Loucy (cell line): ENCODE measurements at regions not wholly inside any gene's neighbourhood (a gene's known extent, or its start where the extent isn't known, plus 50 kb on each side); places are given as distances from the start of the nearest gene placed in this dataset.

ENCODE experiments used
- H2AFZ ChIP-seq: fragments of 200-600 bp; sonication (generic); 2 replicates; pipeline ENCODE4 v1.6.0; 2016; ENCODE audit warnings: antibody characterized with exemption, mild to moderate bottlenecking, low read length, moderate library complexity
- H3F3A ChIP-seq: fragments of 200-600 bp; 2 replicates; pipeline ENCODE4 v1.6.0; 2016; ENCODE audit warnings: antibody characterized with exemption, low read depth, mild to moderate bottlenecking
- H3K27me3 ChIP-seq: fragments of 200-600 bp; sonication (generic); 2 replicates; pipeline ENCODE4 v1.6.1; 2014; ENCODE audit warnings: low read length, mild to moderate bottlenecking; ENCODE audit not compliant: insufficient read depth, poor library complexity, severe bottlenecking
- H3K36me3 ChIP-seq: fragments of 200-600 bp; sonication (generic); 2 replicates; pipeline ENCODE4 v1.6.1; 2016; ENCODE audit warnings: low read length; ENCODE audit not compliant: insufficient read depth
- H3K4me1 ChIP-seq: fragments of 200-600 bp; sonication (generic); 2 replicates; pipeline ENCODE4 v1.5.1; 2014; ENCODE audit warnings: low read length, mild to moderate bottlenecking; ENCODE audit not compliant: insufficient read depth, poor library complexity, severe bottlenecking
- H3K4me2 ChIP-seq: fragments of 200-600 bp; sonication (generic); 2 replicates; pipeline ENCODE4 v1.6.0; 2014; ENCODE audit warnings: antibody characterized with exemption, low read length, low read depth, mild to moderate bottlenecking; ENCODE audit not compliant: poor library complexity, severe bottlenecking
- H3K4me3 ChIP-seq: fragments of 200-600 bp; sonication (generic); 2 replicates; pipeline ENCODE4 v1.5.1; 2014; ENCODE audit warnings: low read length, mild to moderate bottlenecking, mixed read lengths; ENCODE audit not compliant: poor library complexity, severe bottlenecking
- H3K79me2 ChIP-seq: fragments of 200-600 bp; sonication (generic); 2 replicates; pipeline ENCODE4 v1.6.1; 2014; ENCODE audit warnings: low read length; ENCODE audit not compliant: insufficient read depth
- H3K9ac ChIP-seq: fragments of 200-600 bp; sonication (generic); 2 replicates; pipeline ENCODE4 v1.6.0; 2014; ENCODE audit warnings: mild to moderate bottlenecking, low read depth, low read length, moderate library complexity; ENCODE audit not compliant: poor library complexity, severe bottlenecking
- H3K9me2 ChIP-seq: fragments of 200-600 bp; sonication (generic); replicated peaks from 2 replicates; pipeline ENCODE4 v1.6.1; 2016; ENCODE audit warnings: low read depth, low read length, mixed read lengths
- H3K9me3 ChIP-seq: fragments of 200-600 bp; sonication (generic); 2 replicates; pipeline ENCODE4 v1.6.1; 2014; ENCODE audit warnings: mild to moderate bottlenecking, antibody characterized with exemption, low read length, low read depth; ENCODE audit not compliant: insufficient read depth
- H4K20me1 ChIP-seq: fragments of 200-600 bp; sonication (generic); 2 replicates; pipeline ENCODE4 v1.6.0; 2014; ENCODE audit warnings: antibody characterized with exemption, low read length, mild to moderate bottlenecking; ENCODE audit not compliant: insufficient read depth, poor library complexity, severe bottlenecking
- EZH2phosphoT487 ChIP-seq: fragments of 200-600 bp; IDR thresholded peaks from 2 replicates; pipeline ENCODE4 v1.6.1; 2018; ENCODE audit warnings: antibody characterized with exemption, mild to moderate bottlenecking, moderate library complexity, borderline replicate concordance
- TF ChIP-seq, protein P1 (sequence below): fragments of 200-600 bp; sonication (generic); conservative IDR thresholded peaks from 2 replicates; pipeline ENCODE4 v1.5.1; 2014; ENCODE audit warnings: mild to moderate bottlenecking, antibody characterized with exemption, low read length

DNA sequence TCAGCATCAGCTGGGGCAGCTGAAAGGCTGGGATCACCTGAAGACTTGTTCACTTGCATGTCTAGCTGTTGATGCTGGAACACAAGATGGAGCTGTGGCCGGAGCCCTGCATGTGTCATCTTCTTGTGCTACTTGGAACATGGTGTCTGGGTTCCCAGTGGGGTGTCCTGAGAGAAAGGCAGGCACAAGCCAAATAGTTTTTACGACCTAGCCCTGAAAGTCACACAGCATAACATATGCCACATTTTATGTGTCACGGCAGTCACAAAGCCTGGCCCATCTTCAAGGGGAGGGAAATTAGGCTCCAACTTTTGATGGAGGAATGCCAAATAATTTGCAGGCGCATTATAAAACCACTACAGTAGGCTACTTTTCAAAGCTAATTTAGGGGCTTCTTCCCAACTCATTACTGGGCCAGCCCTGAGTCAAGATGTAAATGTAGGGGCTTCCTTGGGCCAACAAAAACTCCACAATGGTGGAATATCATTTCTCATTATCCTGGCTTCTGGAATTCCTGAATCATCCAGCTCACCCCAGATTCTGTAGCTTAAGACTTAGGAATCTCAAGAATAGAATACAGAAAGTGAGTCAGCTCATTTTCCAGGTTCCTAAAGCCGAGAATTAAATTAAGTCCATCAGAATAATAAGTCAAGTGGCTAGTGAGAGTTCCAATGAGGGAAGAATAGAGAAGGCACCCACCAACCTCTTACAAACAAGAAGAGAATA lies 543.0 kb downstream of the TNS1 start:
- H3K9me2 ChIP-seq = no peaks in the 10 kb centered on the region
- H3K4me3 ChIP-seq = no peak overlapping the region
- TF ChIP-seq, protein P1, sequence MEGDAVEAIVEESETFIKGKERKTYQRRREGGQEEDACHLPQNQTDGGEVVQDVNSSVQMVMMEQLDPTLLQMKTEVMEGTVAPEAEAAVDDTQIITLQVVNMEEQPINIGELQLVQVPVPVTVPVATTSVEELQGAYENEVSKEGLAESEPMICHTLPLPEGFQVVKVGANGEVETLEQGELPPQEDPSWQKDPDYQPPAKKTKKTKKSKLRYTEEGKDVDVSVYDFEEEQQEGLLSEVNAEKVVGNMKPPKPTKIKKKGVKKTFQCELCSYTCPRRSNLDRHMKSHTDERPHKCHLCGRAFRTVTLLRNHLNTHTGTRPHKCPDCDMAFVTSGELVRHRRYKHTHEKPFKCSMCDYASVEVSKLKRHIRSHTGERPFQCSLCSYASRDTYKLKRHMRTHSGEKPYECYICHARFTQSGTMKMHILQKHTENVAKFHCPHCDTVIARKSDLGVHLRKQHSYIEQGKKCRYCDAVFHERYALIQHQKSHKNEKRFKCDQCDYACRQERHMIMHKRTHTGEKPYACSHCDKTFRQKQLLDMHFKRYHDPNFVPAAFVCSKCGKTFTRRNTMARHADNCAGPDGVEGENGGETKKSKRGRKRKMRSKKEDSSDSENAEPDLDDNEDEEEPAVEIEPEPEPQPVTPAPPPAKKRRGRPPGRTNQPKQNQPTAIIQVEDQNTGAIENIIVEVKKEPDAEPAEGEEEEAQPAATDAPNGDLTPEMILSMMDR = no peak
- no peak for TF ChIP-seq EZH2phosphoT487
- H3K4me1 ChIP-seq = no peaks in the 10 kb centered on the region
- no peaks in the 10 kb centered on the region for H3K27me3 ChIP-seq
- no peak overlapping the region for H3K9ac ChIP-seq
- no peaks in the 10 kb centered on the region for H3K9me3 ChIP-seq
- H3F3A ChIP-seq = no peaks in the 10 kb centered on the region
- H2AFZ ChIP-seq = no peak overlapping the region
- H4K20me1 ChIP-seq = no peaks in the 10 kb centered on the region
- H3K79me2 ChIP-seq = no peaks in the 10 kb centered on the region
- H3K36me3 ChIP-seq = no peaks in the 10 kb centered on the region
- H3K4me2 ChIP-seq = no peak overlapping the region

DNA sequence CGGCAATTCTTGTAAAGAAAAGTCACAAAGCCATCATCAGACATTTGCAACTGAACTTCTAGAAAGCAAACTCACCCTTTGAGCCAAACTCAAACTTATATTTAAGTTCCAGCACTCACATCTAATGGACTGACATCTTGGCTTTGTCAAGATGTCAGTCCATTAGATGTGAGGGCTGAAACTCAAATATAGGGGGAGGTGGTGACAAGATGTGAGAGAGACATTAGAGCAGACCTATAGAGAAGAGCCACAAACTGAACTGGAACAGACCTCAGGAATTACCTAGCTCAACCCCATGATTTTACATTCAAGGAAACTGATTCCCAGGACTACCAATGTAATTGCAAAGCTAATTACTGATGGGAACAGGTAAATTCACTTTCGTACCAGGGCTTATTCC lies 543.8 kb downstream of the TNS1 start:
- H3K9ac ChIP-seq = no peak overlapping the region
- H3K79me2 ChIP-seq = no peaks in the 10 kb centered on the region
- no peaks in the 10 kb centered on the region for H3F3A ChIP-seq
- TF ChIP-seq, protein P1 = no peak
- no peak for TF ChIP-seq EZH2phosphoT487
- H3K4me1 ChIP-seq = no peaks in the 10 kb centered on the region
- H3K27me3 ChIP-seq = no peaks in the 10 kb centered on the region
- H3K9me3 ChIP-seq = no peaks in the 10 kb centered on the region
- no peaks in the 10 kb centered on the region for H3K36me3 ChIP-seq
- no peak overlapping the region for H3K4me3 ChIP-seq
- no peak overlapping the region for H2AFZ ChIP-seq
- H3K4me2 ChIP-seq = no peak overlapping the region
- no peaks in the 10 kb centered on the region for H4K20me1 ChIP-seq
- H3K9me2 ChIP-seq = no peaks in the 10 kb centered on the region

DNA sequence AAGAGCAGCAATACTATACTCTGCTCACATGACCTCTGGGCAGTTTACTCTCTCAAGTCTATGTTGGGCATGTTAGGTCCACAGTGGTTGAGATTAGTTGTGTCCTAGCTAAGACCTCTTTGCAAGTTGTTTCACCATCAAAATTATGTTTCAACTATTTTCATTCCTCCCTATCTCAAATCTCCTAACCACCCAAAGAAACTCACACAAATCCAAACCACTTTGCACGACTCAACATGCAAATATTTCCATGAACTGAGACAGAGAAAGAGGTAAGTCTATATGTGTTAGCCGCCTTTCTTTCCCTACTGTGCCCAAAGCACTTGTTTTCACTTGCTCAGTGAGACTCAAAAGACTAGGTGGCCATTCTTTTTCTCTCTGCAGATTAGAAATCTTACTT lies 546.8 kb downstream of the TNS1 start:
- Histone ChIP-seq H3K79me2 (no peaks in the 10 kb centered on the region), H3K27me3 (no peaks in the 10 kb centered on the region), H4K20me1 (no peaks in the 10 kb centered on the region), H3K36me3 (no peaks in the 10 kb centered on the region), H3K4me1 (no peaks in the 10 kb centered on the region), H3F3A (no peaks in the 10 kb centered on the region), H3K9me3 (no peaks in the 10 kb centered on the region), H3K9me2 (no peaks in the 10 kb centered on the region; the same call in 1 of the 2 replicates), H3K4me3 (no peak overlapping the region), H3K9ac (no peak overlapping the region), H3K4me2 (no peak overlapping the region), H2AFZ (no peak overlapping the region)
- TF ChIP-seq, protein P1 = no peak
